ENCODE measurements at regions not wholly inside any gene's neighbourhood (a gene's known extent, or its start where the extent isn't known, plus 50 kb on each side); places are given as distances from the start of the nearest gene placed in this dataset.

DNA sequence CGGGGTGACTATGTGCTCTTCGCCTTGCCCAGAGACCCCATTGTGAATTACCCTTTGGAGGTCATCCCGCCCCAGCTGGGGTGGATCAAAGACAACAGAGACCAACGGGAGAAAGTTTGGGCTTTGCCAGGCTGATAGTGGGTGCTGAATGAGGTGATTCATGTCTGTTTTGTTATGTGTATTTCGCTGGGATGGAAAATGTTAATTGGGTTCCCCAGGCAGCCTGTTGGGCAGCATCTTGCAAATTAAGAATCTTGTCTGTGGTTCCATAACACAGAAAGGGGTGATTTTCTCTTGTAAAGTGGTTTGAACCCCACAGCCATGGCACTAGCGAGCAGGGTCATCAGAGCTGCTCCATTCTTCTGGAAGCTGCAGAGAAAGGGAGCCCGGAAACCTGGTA is 63.1 kb upstream of the UNC93A start:
- TF ChIP-seq, protein P1, sequence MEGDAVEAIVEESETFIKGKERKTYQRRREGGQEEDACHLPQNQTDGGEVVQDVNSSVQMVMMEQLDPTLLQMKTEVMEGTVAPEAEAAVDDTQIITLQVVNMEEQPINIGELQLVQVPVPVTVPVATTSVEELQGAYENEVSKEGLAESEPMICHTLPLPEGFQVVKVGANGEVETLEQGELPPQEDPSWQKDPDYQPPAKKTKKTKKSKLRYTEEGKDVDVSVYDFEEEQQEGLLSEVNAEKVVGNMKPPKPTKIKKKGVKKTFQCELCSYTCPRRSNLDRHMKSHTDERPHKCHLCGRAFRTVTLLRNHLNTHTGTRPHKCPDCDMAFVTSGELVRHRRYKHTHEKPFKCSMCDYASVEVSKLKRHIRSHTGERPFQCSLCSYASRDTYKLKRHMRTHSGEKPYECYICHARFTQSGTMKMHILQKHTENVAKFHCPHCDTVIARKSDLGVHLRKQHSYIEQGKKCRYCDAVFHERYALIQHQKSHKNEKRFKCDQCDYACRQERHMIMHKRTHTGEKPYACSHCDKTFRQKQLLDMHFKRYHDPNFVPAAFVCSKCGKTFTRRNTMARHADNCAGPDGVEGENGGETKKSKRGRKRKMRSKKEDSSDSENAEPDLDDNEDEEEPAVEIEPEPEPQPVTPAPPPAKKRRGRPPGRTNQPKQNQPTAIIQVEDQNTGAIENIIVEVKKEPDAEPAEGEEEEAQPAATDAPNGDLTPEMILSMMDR (IDR thresholded peaks at IDR 0.05), result no peak
- TF ChIP-seq POLR2A (IDR thresholded peaks at IDR 0.05), result no peak
